CD4-positive, alpha-beta T cell treated with Interleukin-6 for 4 hours (primary cell): ENCODE measurements at regions not wholly inside any gene's neighbourhood (a gene's known extent, or its start where the extent isn't known, plus 50 kb on each side); places are given as distances from the start of the nearest gene placed in this dataset.

Experiments used
- DNase-seq: peaks from one replicate; pipeline ENCODE4 v3.0.0-alpha.2; 2020; ENCODE audit warnings: mixed read lengths

- no peak for DNase-seq
These were observed 155.0 kb downstream of the C7orf25 start for GRCh38 chr7:42756841-42757240.

GRCh38 chr7:42753811-42754363 lies 158.0 kb downstream of the C7orf25 start:
- no peak for DNase-seq

GRCh38 chr7:42753367-42753766 lies 158.5 kb downstream of the C7orf25 start:
- DNase-seq = no peak

- DNase-seq = no peak
These were observed 161.7 kb downstream of the C7orf25 start for GRCh38 chr7:42750172-42750571.

- DNase-seq = no peak
These were observed 164.8 kb downstream of the C7orf25 start for GRCh38 chr7:42747044-42747443.

GRCh38 chr7:42746214-42746613 lies 165.7 kb downstream of the C7orf25 start:
- no peak for DNase-seq

GRCh38 chr7:42745357-42746059 lies 166.4 kb downstream of the C7orf25 start:
- DNase-seq = peak; percentile 11

- no peak for DNase-seq
These were observed 167.1 kb downstream of the C7orf25 start for GRCh38 chr7:42744746-42745145.

GRCh38 chr7:42743077-42743858 lies 168.6 kb downstream of the C7orf25 start:
- DNase-seq = no peak

GRCh38 chr7:42742318-42742717 lies 169.6 kb downstream of the C7orf25 start:
- DNase-seq = no peak

- no peak for DNase-seq
These were observed 171.5 kb downstream of the C7orf25 start for GRCh38 chr7:42740408-42740807.

- no peak for DNase-seq
These were observed 172.2 kb downstream of the C7orf25 start for GRCh38 chr7:42739638-42740037.

- DNase-seq = no peak
These were observed 174.9 kb downstream of the C7orf25 start for GRCh38 chr7:42736931-42737330.

- DNase-seq = no peak
These were observed 176.8 kb downstream of the C7orf25 start for GRCh38 chr7:42735081-42735480.

- no peak for DNase-seq
These were observed 177.3 kb downstream of the C7orf25 start for GRCh38 chr7:42734568-42734967.

- no peak for DNase-seq
These were observed 178.8 kb downstream of the C7orf25 start for GRCh38 chr7:42733040-42733439.

- no peak for DNase-seq
These were observed 181.3 kb downstream of the C7orf25 start for GRCh38 chr7:42730586-42730985.

- no peak for DNase-seq
These were observed 182.7 kb downstream of the C7orf25 start for GRCh38 chr7:42729053-42729765.

- no peak for DNase-seq
These were observed 184.4 kb downstream of the C7orf25 start for GRCh38 chr7:42727451-42727850.

- no peak for DNase-seq
These were observed 185.6 kb downstream of the C7orf25 start for GRCh38 chr7:42726066-42726785.

GRCh38 chr7:42722716-42723115 lies 189.2 kb downstream of the C7orf25 start:
- DNase-seq = no peak

GRCh38 chr7:42722198-42722597 lies 189.7 kb downstream of the C7orf25 start:
- DNase-seq = no peak
